Retinal pigment epithelial cell (primary cell): ENCODE measurements at regions not wholly inside any gene's neighbourhood (a gene's known extent, or its start where the extent isn't known, plus 50 kb on each side); places are given as distances from the start of the nearest gene placed in this dataset.

Experiments
- DNase-seq: peaks from one replicate; pipeline ENCODE4 v3.0.0-alpha.2; 2010; ENCODE audit warnings: low read depth
- H3K4me3 ChIP-seq: 2 replicates; pipeline ENCODE4 v1.5.1; 2011; ENCODE audit warnings: mild to moderate bottlenecking, low read length, control low read depth, moderate library complexity
- TF ChIP-seq, protein P1 (sequence below): conservative IDR thresholded peaks from 2 replicates; pipeline ENCODE4 v1.5.1; 2011; ENCODE audit warnings: low read depth, low read length, control low read depth, inconsistent platforms

DNA sequence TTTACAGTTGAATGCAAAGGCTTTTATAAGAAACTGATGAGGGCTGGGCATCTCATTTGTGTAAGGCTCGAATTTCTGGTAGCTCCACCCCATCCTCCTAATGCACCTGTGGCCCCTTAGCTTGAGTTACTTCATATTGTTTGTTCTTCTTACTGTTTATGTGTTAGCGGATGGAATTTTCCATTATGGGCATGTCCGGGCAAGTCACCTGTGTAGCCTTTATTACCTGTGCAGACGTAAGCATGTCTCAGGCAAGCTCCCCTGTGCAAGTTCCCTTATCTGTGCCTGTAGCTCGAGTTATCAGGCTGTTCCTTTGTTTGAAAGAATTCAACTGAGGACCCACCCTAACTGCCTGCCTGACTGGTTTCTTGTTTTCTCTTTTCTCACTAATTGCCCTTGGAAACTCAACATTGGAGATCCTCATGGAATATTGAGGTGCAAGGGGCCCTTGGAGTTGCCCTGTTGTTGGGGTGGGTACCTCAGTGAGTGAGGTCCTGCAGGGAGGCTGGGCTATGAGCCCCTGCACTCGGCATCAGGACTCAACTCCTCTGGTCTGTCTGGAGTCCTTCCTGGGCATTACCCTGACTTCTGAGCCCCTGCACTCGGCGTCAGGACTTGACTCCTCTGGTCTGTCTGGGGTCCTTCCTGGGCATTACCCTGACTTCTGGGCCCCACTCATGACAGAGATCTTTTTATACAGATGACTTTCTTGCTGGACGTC lies 207.9 kb upstream of the SULF2 start:
- H3K4me3 ChIP-seq, result no peak overlapping the region
- no peak for DNase-seq
- TF ChIP-seq, protein P1, sequence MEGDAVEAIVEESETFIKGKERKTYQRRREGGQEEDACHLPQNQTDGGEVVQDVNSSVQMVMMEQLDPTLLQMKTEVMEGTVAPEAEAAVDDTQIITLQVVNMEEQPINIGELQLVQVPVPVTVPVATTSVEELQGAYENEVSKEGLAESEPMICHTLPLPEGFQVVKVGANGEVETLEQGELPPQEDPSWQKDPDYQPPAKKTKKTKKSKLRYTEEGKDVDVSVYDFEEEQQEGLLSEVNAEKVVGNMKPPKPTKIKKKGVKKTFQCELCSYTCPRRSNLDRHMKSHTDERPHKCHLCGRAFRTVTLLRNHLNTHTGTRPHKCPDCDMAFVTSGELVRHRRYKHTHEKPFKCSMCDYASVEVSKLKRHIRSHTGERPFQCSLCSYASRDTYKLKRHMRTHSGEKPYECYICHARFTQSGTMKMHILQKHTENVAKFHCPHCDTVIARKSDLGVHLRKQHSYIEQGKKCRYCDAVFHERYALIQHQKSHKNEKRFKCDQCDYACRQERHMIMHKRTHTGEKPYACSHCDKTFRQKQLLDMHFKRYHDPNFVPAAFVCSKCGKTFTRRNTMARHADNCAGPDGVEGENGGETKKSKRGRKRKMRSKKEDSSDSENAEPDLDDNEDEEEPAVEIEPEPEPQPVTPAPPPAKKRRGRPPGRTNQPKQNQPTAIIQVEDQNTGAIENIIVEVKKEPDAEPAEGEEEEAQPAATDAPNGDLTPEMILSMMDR, result no peak

DNA sequence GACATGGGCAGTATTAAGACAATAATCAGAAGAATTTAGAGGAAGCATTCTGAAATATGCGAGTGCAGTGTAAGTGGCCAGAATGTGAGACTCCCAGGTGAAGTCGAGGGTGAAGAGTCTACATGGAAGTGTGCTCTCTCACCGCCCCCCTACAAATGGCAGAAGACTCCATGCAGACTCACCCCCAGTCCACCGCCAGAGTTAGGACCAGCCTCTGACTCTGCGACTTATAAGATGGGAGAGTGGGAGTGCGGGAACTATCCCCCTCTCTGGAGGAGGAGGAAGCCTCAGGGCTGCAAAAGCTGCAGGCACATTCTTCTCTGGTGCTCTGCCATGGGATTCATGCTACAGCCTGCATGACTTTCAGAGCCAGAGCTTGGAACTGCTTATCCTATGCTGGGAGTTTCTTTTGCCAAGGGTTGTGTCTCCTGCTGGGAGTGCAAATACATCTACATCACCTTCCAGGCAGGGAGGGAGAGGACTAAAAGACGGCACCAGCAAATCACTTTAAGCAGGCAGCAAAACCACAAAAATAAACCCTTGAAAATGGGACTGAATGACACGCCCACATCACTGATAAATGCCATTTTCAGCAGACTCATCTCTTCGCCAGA lies 206.7 kb upstream of the SULF2 start:
- TF ChIP-seq, protein P1, result no peak
- no peak for DNase-seq

DNA sequence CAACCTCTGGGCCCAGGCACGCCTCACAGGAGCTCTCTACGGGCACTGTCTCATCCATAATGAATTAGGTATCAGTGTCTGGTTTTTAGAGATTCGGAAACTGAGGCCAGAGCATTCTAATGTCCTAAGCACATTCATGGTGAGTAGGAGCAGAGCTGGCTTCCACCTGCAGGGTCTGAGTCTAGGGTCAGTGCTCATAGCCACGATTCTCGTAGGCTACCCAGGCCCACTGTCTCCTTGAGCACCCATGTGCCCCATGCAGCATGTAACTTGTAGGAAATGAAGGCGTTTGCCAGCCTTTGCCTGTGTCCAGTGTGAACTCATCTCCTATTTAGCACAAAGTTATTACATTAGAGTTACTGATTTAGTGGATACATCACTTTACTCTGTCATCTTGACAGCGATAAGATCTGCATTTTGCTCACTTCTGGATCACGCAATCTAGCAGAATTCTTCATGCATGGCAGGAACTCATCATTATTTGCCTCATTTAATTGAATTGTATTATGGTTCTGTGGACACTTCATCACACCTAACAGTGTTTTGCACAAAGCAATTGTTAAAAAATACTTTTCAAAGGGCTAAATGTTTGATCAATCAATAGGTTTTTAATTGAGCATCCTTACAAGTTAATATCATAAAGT lies 205.3 kb upstream of the SULF2 start:
- H3K4me3 ChIP-seq, result no peak overlapping the region
- TF ChIP-seq, protein P1, result no peak
- no peak for DNase-seq

More for the DNA sequence above, 206.7 kb upstream of the SULF2 start:
- no peak overlapping the region for H3K4me3 ChIP-seq

DNA sequence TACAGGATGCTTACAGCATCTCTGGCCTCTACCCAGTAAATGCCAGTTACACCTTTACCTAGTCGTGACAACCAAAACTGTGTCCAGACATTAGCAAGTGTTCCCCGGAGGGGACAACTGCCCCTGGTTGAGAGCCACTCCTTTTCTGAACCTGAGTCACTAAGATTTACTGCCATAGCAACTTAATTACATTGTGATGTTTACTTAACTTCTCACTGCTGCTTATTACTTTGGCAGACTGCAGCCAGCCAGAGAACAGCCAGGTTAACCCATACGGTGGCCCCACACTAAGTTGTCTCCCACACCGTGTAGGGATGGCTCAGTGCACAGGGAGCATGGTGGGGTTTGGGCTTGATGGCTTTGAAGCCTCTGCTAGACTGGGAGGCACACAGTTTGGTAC lies 204.7 kb upstream of the SULF2 start:
- no peak for DNase-seq
- TF ChIP-seq, protein P1, result no peak
- no peak overlapping the region for H3K4me3 ChIP-seq

DNA sequence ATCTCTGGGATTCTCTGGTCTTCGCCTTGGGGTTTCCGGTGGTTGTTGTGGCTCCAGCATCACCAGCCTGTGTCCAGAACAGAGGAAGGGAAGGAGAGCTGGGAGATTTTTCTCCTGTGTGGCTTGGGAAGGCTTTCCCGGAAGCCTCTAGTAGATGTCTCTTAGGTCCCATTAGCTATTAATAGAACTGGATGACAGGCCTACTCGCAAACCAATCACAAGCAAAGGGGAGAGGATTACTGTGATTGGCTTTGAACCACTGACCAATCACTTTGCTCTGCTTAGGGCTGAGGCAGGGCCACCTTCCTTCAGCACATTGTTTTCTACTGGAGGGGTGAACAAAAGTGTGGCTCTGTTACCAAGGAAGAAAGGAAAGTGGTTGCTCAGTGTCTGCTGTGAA lies 203.4 kb upstream of the SULF2 start:
- no peak overlapping the region for H3K4me3 ChIP-seq
- no peak for DNase-seq
- TF ChIP-seq, protein P1, result no peak

DNA sequence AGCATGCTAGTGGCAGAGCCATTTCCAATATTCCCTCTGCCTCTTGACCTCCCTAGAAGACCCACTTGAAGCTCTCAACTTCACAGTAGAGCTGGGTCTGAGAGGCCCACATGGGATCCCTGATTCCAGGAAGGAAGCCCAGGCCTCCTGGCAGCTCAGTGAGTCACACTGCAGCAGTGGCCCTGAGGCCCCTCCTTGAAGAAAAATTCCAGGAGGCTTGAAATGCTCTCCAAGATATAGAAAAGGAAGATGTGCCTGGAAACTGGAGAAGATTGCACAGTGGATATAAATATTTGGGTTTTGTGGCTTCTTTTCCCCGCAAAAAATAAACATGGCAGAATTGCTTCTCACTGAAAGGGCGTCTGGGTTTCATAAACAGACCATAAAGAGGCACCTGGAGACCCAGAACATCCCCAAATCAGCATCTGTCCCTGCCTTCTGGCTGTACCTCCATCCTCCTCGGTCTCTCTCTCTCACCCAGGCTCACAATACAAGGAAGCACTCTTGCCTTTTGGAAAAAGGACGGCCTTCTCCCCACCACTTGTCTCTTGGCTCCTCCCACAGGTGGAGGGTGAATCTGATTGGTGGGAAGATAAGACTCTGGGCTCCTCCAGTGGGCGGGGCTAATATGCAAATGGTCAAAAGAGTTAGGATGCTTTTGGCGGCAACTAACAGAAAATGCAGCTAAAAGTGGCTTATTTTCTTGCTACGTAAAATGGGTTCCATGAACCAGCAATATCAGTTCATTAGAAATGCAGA lies 200.0 kb upstream of the SULF2 start:
- TF ChIP-seq, protein P1, result no peak
- no peak overlapping the region for H3K4me3 ChIP-seq
- no peak for DNase-seq
